ENCODE measurements at regions not wholly inside any gene's neighbourhood (a gene's known extent, or its start where the extent isn't known, plus 50 kb on each side); places are given as distances from the start of the nearest gene placed in this dataset.
A peak's percentile ranks its signal among the peaks of the same experiment; 100 is the strongest.

- DNase-seq (ENCODE audit: low spot score) = no peak
Measured at GRCh38 chr12:126601184-126602170, 1536.2 kb downstream of the AACS start.

DNA sequence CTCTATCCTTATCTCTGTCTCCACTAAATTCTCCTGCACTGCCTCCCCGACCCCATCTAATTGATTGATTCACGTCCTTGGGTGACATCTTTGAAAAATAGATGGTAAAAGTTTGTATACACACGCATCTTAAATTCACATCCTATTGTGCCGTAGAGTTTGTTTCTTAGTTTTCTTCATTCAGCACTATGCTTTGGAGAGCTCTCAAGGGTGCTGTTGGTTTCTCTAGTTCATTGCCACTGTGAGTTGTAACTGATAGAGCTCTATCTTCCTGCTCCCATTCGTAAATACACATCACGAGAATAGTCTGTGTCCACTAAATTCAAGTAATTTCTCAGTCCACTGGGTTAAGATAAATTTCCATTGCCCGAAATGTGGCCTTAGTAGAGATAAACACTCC lies 1537.4 kb downstream of the AACS start:
- no peak for DNase-seq (ENCODE audit: low spot score)

- no peak for DNase-seq (ENCODE audit: low spot score)
Measured at GRCh38 chr12:126607157-126607556, 1541.9 kb downstream of the AACS start.

DNA sequence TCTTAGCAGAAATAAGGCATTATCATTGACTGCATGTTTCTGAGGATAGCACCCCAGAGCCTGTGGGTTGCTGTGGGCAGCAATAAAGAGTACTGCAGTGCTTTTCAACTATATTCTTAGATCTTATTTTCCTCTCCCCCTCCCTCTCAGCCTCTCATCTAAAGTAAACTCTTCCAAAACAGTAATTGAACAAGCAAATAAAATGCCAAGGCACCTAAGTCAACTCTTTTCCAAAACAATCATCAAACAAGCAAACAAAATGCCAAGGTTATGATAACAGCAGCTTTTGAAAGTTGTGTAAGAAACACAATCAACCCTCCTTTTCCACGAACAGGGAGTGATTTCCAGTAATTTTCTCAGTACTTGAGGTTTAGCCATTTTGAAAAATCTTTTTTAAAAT lies 1542.6 kb downstream of the AACS start:
- no peak for DNase-seq (ENCODE audit: low spot score)

DNA sequence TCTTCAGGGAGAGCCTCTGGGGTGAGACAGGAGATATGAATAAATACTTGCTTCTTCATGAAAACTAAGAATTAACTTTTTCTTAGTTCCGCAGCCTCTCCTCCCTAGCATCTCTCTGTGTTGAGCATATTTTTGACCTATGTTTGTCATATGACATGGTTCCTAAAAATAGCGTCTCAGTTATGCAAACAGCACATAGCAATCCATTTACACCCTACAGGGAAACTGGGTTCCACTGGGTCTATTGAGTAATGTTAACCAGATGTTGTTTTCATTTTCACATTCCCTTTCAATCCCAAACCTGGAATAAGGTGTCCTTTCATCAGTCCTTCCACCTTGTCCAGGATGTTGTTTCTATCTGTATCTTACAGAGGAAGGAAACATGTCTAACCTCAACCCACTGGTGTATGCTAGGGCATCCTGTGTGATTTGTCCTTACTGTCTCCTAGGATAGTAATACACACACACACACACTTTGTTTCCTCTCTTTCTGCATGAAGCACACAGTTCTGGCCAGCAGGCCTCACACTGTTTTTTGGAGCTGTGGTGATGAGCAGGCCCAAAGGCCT lies 1543.5 kb downstream of the AACS start:
- no peak for DNase-seq (ENCODE audit: low spot score)

GRCh38 chr12:126616441-126616840 lies 1551.2 kb downstream of the AACS start:
- no peak for DNase-seq (ENCODE audit: low spot score)

DNA sequence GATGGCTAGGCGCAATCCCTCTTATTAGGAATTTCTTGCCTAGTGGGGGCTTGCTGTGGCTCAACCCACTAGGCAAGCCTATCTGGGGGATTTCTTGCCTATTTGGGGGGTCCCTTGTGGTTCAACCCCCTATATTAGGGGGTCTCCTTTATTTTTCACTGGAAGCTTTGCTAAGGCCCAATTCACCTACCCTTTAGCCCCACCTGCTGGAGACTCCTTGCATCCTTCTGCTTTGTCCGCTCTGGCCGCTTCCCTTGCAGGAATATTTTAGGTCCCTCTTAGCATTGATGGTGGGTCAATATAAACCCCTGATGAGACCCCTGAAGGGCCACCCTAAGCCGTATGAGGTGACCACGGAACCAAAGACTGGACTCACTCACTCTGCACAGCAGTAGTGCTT lies 1552.1 kb downstream of the AACS start:
- DNase-seq (ENCODE audit: low spot score) = no peak

- DNase-seq (ENCODE audit: low spot score) = no peak
Measured at GRCh38 chr12:126627596-126627995, 1562.4 kb downstream of the AACS start.

DNA sequence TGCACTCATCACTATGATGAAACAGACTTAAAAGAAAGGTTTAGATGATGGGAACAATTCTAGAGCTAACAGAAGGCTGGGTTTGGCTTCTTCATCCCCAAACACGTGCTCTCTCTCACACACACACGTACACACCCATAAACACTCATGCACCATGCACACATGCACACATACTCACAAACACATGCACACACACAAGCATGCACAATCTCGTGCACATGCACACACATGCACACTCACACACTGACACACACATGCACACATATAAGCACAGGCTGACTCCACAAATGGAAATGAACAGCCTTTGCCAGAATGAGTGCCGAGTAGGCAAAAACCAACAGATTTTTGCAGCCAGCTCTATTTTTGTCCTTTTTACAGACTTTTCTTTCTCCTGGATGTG lies 1571.6 kb downstream of the AACS start:
- DNase-seq (ENCODE audit: low spot score) = no peak

DNA sequence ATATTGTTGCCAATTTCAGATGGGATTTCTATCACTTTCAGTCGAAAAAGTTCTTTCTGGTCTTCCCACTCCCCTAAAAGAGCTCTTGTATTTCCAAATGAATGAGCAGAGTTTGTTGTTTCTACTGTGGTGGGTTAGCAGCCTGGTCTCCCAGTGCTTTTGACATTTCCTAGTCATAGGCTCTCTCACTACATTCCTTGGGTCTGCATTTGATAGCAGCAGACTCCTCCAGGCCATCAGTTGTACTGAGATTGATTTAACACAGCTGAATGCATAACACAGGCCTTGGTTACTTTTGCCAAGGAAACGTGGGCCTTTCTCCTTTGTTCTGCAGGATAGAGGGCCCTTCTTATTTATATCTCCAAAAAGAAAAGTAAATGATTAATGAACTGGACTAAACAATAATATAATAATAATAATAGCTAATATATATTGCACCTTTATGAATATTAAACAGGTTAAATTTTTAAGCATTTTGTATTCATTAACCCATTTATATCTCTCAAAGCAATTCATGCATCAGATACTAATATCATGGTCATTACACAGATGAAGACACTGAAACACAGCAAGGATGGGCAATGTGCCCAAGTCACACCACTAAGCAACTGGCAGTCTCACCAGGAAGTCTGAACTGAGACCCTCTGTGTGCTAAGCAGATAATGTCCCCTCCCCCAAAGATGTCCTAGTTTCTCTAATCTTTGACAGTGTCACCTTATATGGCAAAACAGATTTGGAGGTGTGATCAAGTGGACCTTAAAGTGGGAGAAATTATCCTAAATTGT lies 1579.2 kb downstream of the AACS start:
- no peak for DNase-seq (ENCODE audit: low spot score)

DNA sequence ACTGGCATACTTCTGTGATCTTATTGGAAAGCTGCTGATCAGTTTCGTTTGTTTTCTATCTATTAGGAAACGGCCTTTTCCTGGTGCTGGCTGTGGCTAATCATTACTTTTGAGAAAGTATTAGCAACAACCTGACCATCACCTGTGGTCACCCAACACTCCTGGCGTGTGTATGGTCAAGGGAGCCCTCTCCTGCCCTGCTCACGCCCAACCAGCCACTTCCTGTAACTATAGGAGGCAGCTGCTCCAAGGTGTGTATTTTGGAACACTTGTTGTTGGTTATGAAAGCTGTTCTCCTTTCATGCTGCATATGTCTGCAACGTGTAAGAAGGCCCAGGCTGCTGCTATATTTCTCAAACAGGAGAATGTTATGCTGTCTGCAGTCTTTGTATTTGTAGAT lies 1582.8 kb downstream of the AACS start:
- no peak for DNase-seq (ENCODE audit: low spot score)

- no peak for DNase-seq (ENCODE audit: low spot score)
Measured at GRCh38 chr12:126651133-126651532, 1585.9 kb downstream of the AACS start.

- peak; percentile 5 for DNase-seq (ENCODE audit: low spot score)
Measured at GRCh38 chr12:126663304-126664094, 1598.3 kb downstream of the AACS start.

DNA sequence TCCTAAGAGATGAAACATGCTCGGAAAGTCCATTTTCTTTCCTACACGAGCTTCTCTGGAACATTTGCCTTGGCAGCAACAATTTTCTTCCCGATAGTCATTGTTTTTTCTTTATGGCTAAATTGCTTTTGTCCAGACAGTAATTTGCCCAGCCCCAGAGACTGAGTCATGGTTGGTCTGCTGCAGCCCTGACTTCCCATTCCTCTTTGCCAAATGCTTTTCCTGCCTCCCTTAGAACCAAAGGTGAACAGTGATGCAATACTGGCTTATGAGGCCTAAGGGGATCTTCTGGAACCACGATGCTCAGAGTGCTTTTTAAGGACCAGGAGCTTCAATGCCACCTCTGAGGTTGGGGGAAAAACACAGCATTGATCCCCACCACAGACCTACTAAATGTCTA lies 1599.6 kb upstream of the TMEM132C start:
- DNase-seq (ENCODE audit: low spot score) = no peak

DNA sequence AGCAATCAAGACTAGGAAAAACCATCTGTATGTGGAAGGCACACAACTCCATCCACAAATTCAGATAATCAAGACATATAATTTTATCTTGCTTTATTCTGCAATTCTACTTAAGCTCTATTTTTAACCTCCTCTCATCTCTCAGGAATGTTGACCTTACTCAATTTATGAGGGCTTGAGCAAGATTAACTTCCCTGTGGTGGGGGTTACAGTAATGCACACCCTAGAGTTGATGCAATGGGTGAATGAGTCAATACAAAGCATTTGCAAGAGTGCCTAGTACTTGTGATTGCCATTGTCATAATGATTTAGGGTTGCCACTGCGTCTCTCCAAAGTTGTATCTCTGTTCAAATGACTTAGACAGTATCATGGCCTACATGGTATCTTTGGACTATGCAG lies 1598.4 kb upstream of the TMEM132C start:
- DNase-seq (ENCODE audit: low spot score) = no peak

DNA sequence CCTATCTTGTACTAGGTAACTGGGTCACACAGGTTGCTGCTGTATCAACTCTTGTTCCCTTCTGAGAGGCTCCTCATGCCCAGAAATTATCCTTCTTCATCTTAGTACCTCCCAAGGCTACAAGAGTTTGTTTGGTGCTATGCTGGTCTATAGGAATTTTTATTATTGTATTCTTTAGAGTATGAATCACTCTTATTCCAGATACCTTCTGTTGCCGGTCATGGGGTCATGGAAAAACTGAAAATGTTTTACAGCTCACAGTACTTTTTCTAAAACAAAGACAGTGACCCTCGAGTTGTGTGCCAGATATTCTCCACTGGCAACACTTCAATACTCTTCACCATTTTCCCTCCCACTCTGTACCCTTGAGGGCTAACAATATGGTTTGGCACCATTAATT lies 1598.0 kb upstream of the TMEM132C start:
- DNase-seq (ENCODE audit: low spot score) = no peak

GRCh38 chr12:126676434-126676833 lies 1590.5 kb upstream of the TMEM132C start:
- DNase-seq (ENCODE audit: low spot score) = no peak

GRCh38 chr12:126681676-126682075 lies 1585.3 kb upstream of the TMEM132C start:
- no peak for DNase-seq (ENCODE audit: low spot score)

DNA sequence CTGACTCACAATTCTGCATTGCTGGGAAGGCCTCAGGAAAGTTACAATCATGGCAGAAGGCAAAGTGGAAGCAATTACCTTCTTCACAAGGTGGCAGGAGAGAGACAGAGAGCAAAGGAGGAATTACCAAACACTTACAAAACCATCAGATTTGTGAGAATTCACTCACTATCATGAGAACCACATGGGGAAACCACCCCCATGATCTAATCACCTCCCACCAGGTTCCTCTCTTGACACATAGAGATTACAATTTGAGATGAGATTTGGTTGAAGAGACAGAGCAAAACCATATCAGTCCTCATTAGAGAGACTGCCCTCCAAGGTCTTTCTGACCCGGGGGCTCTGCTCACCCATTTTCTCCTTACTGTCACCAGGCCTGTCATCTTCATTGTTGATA lies 1582.3 kb upstream of the TMEM132C start:
- no peak for DNase-seq (ENCODE audit: low spot score)

GRCh38 chr12:126685636-126686035 lies 1581.3 kb upstream of the TMEM132C start:
- DNase-seq (ENCODE audit: low spot score) = no peak

DNA sequence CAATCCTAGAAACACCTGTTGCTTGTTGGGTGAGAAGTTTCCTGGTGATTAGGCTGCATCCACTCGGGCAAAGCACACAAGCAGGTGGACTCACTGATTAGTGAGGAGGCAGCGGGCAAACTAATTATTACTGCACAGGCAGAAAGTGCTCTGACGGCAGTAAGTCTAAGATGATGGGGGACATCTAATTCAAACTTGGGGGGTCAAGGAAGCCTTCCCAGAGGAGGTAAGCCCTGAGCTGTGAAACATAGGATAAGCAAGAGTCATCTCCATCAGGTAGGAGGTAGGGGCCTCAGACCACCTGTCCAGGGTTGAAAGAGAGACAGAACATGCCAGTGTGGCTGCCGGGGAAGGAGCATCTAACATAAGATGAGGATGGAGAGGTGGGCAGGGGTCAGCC lies 1578.4 kb upstream of the TMEM132C start:
- no peak for DNase-seq (ENCODE audit: low spot score)

DNA sequence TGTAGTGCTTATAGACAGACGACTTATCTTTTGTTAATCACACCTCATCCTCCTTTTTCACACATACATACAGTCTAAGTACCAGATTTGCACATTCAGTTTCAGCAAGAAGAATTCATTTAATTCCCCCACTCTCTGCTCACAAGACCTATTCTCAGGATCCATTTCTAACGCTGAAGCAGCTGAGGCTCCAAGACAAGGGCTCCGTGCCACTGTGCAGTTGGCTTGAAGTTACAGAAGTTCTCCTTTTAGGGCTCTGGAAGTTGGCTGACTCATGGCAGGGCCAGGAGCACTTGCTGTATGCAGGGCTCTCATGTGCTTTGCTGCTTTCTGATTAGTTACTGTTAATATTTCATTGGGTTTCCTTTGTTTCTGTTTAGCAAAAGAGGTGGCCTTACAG lies 1566.9 kb upstream of the TMEM132C start:
- no peak for DNase-seq (ENCODE audit: low spot score)

All from cerebellar cortex (tissue), 1 donor.